SK-MEL-5 (cell line): ENCODE measurements at regions not wholly inside any gene's neighbourhood (a gene's known extent, or its start where the extent isn't known, plus 50 kb on each side); places are given as distances from the start of the nearest gene placed in this dataset.

Experiments
- DNase-seq: peaks from one replicate; pipeline ENCODE4 v3.0.0-alpha.2; 2016; ENCODE audit warnings: low read depth, low spot score
- in situ Hi-C: cut with HindIII; loops from 2 replicates; pipeline ENCODE4 v1.10.0; 2016; ENCODE audit warnings: low sequenced_read_pairs, high pct_unique_total_duplicates, low pct_unique_long_range_greater_than_20kb

GRCh38 chr7:86257894-86258293, 385.8 kb upstream of the GRM3 start:
- in situ Hi-C loops: no loop called here
- no peak for DNase-seq

- in situ Hi-C loops: no loop called here
- no peak for DNase-seq
Observed at GRCh38 chr7:86252406-86252805, 391.3 kb upstream of the GRM3 start.

GRCh38 chr7:86248977-86249376, 394.7 kb upstream of the GRM3 start:
- in situ Hi-C loops: no loop called here
- DNase-seq: no peak

GRCh38 chr7:86243171-86243570, 400.5 kb upstream of the GRM3 start:
- no peak for DNase-seq
- in situ Hi-C loops: no loop called here

- in situ Hi-C loops: no loop called here
- DNase-seq: no peak
Observed at GRCh38 chr7:86226191-86226590, 417.5 kb upstream of the GRM3 start.

GRCh38 chr7:86222806-86223205, 420.9 kb upstream of the GRM3 start:
- no peak for DNase-seq
- in situ Hi-C loops: no loop called here

GRCh38 chr7:86214734-86215133, 429.0 kb upstream of the GRM3 start:
- no peak for DNase-seq
- in situ Hi-C loops: no loop called here

- no peak for DNase-seq
- in situ Hi-C loops: no loop called here
Observed at GRCh38 chr7:86212976-86213375, 430.7 kb upstream of the GRM3 start.

GRCh38 chr7:86209036-86209435, 434.7 kb upstream of the GRM3 start:
- in situ Hi-C loops: no loop called here
- no peak for DNase-seq

- DNase-seq: no peak
- in situ Hi-C loops: no loop called here
Observed at GRCh38 chr7:86207740-86208139, 436.0 kb upstream of the GRM3 start.

- in situ Hi-C loops: no loop called here
- DNase-seq: no peak
Observed at GRCh38 chr7:86202833-86203232, 440.9 kb upstream of the GRM3 start.

GRCh38 chr7:86201767-86202166, 441.9 kb upstream of the GRM3 start:
- in situ Hi-C loops: no loop called here

GRCh38 chr7:86199881-86200614, 443.7 kb upstream of the GRM3 start:
- in situ Hi-C loops: no loop called here
- no peak for DNase-seq

More at GRCh38 chr7:86201767-86202166, 441.9 kb upstream of the GRM3 start:
- DNase-seq: no peak

GRCh38 chr7:86190351-86190750, 453.4 kb upstream of the GRM3 start:
- in situ Hi-C loops: no loop called here
- DNase-seq: no peak

- in situ Hi-C loops: no loop called here
Observed at GRCh38 chr7:86181474-86181873, 462.2 kb upstream of the GRM3 start.

GRCh38 chr7:86164827-86165226, 478.9 kb upstream of the GRM3 start:
- in situ Hi-C loops: no loop called here
- DNase-seq: no peak

More at GRCh38 chr7:86181474-86181873, 462.2 kb upstream of the GRM3 start:
- no peak for DNase-seq

- no peak for DNase-seq
- in situ Hi-C loops: no loop called here
Observed at GRCh38 chr7:86158111-86158510, 485.6 kb upstream of the GRM3 start.

- in situ Hi-C loops: no loop called here
- no peak for DNase-seq
Observed at GRCh38 chr7:86155623-86156022, 488.1 kb upstream of the GRM3 start.

- no peak for DNase-seq
- in situ Hi-C loops: no loop called here
Observed at GRCh38 chr7:86152926-86153325, 490.8 kb upstream of the GRM3 start.
